Posterior vena cava (tissue), 2 donors: ENCODE measurements at regions not wholly inside any gene's neighbourhood (a gene's known extent, or its start where the extent isn't known, plus 50 kb on each side); places are given as distances from the start of the nearest gene placed in this dataset.

ENCODE experiments used
- DNase-seq: peaks from one replicate; pipeline ENCODE4 v3.0.0-alpha.2; 2020; ENCODE audit warnings: low spot score
- intact Hi-C, 2 donors: fragments of 100-400 bp; cut with DNase I; formaldehyde crosslinking; loops; one replicate each; pipeline versions ENCODE4 v1.14.1 to v1.14.2; 2022 to 2023
- donor health status: DM: yes; HTN: yes; CAD: no.
- donor health status: DM: yes; HTN: yes; CAD: no.

GRCh38 chr10:76736815-76737618 lies 900.6 kb downstream of the KCNMA1 start:
- DNase-seq, result no peak
- intact Hi-C loops, result no loop called here

- DNase-seq, result no peak
- intact Hi-C loops, result no loop called here
Observed at GRCh38 chr10:76736392-76736791, 901.2 kb downstream of the KCNMA1 start.

- DNase-seq, result no peak
- intact Hi-C loops, result no loop called here
Observed at GRCh38 chr10:76735866-76736265, 901.7 kb downstream of the KCNMA1 start.

- no peak for DNase-seq
- intact Hi-C loops, result no loop called here
Observed at GRCh38 chr10:76733441-76733936, 904.1 kb downstream of the KCNMA1 start.

- intact Hi-C loops, result no loop called here
- DNase-seq, result no peak
Observed at GRCh38 chr10:76732306-76732705, 905.3 kb downstream of the KCNMA1 start.

GRCh38 chr10:76729841-76730487 lies 907.6 kb downstream of the KCNMA1 start:
- intact Hi-C loops, result no loop called here
- DNase-seq, result no peak

GRCh38 chr10:76729346-76729745 lies 908.3 kb downstream of the KCNMA1 start:
- intact Hi-C loops, result no loop called here
- no peak for DNase-seq

- no peak for DNase-seq
- intact Hi-C loops, result no loop called here
Observed at GRCh38 chr10:76727038-76727437, 910.6 kb downstream of the KCNMA1 start.

- intact Hi-C loops, result no loop called here
- no peak for DNase-seq
Observed at GRCh38 chr10:76723844-76724243, 913.8 kb downstream of the KCNMA1 start.

- intact Hi-C loops, result no loop called here
- DNase-seq, result no peak
Observed at GRCh38 chr10:76721891-76722505, 915.6 kb downstream of the KCNMA1 start.

- intact Hi-C loops, result no loop called here
- DNase-seq, result no peak
Observed at GRCh38 chr10:76719006-76719405, 918.6 kb downstream of the KCNMA1 start.

GRCh38 chr10:76717141-76717540 lies 920.5 kb downstream of the KCNMA1 start:
- no peak for DNase-seq
- intact Hi-C loops, result no loop called here

- intact Hi-C loops, result no loop called here
- DNase-seq, result no peak
Observed at GRCh38 chr10:76711222-76711997, 926.2 kb downstream of the KCNMA1 start.

GRCh38 chr10:76700241-76700640 lies 937.4 kb downstream of the KCNMA1 start:
- DNase-seq, result no peak
- intact Hi-C loops, result loop anchor here in 1 of 2 donors (5.0 kb wide), 1 partner anchor 902 kb away; no protein-coding TSS in a partner anchor

GRCh38 chr10:76697923-76698322 lies 939.7 kb downstream of the KCNMA1 start:
- DNase-seq, result no peak
- intact Hi-C loops, result no loop called here

- intact Hi-C loops, result no loop called here
- DNase-seq, result no peak
Observed at GRCh38 chr10:76695069-76695468, 942.5 kb downstream of the KCNMA1 start.

GRCh38 chr10:76686201-76686600 lies 951.4 kb downstream of the KCNMA1 start:
- no peak for DNase-seq
- intact Hi-C loops, result loop anchor here in 1 of 2 donors (1.0 kb wide), 1 partner anchor 42 kb away; no protein-coding TSS in a partner anchor

- intact Hi-C loops, result no loop called here
- DNase-seq, result no peak
Observed at GRCh38 chr10:76684968-76685367, 952.6 kb downstream of the KCNMA1 start.

- no peak for DNase-seq
- intact Hi-C loops, result no loop called here
Observed at GRCh38 chr10:76681153-76681552, 956.5 kb downstream of the KCNMA1 start.

- intact Hi-C loops, result no loop called here
- no peak for DNase-seq
Observed at GRCh38 chr10:76679030-76679429, 958.6 kb downstream of the KCNMA1 start.
